ENCODE measurements at regions not wholly inside any gene's neighbourhood (a gene's known extent, or its start where the extent isn't known, plus 50 kb on each side); places are given as distances from the start of the nearest gene placed in this dataset.

- no peak for DNase-seq (ENCODE audit: low read depth in 2 of 2)
Measured at GRCh38 chr13:40247845-40248244, 418.6 kb downstream of the FOXO1 start.

GRCh38 chr13:40251343-40252032 is 415.0 kb downstream of the FOXO1 start:
- DNase-seq (ENCODE audit: low read depth in 2 of 2), result no peak

- DNase-seq (ENCODE audit: low read depth in 2 of 2), result no peak
Measured at GRCh38 chr13:40252241-40252640, 414.2 kb downstream of the FOXO1 start.

- DNase-seq (ENCODE audit: low read depth in 2 of 2), result no peak
Measured at GRCh38 chr13:40252676-40253075, 413.8 kb downstream of the FOXO1 start.

DNA sequence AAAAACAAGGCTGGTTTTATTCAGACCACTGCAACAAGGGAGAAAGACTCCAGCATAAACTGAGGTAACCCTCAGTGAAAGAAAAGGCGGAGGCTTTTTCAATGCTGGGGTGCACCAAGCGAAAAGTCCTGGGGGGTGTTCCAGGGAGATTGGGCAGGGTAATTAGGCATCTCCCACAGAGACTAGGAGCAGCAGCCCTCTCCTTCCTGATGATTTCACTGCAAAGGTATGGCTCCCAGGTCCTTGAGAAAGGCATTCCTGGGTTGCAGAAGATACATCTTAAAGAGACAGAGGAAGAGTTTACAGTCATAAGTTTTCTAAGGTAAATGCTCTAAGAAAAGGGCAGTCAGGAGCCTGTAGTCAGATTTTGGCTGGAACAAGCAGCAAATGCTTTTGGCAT is 412.0 kb downstream of the FOXO1 start:
- DNase-seq (ENCODE audit: low read depth in 2 of 2), result no peak

GRCh38 chr13:40255551-40255950 is 410.9 kb downstream of the FOXO1 start:
- no peak for DNase-seq (ENCODE audit: low read depth in 2 of 2)

DNA sequence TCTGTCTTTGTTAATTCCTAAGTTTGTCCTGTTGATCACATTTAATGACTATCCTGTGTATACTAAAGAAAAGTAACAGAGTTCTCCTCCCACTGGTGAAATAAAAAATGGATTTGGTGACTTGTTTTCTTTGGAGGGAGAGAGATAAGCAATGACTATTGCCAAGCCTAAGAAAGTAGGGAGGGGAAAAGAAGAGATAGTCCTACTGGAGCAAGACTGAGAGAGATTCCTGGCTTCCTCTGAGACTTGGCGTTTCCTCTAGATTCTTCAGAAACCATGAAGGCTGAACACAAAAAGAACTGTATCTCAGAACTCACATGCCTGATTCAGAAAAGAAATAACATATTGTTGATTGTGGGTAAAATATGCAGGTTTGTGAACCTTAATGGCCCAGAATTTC is 406.5 kb downstream of the FOXO1 start:
- no peak for DNase-seq (ENCODE audit: low read depth in 2 of 2)

DNA sequence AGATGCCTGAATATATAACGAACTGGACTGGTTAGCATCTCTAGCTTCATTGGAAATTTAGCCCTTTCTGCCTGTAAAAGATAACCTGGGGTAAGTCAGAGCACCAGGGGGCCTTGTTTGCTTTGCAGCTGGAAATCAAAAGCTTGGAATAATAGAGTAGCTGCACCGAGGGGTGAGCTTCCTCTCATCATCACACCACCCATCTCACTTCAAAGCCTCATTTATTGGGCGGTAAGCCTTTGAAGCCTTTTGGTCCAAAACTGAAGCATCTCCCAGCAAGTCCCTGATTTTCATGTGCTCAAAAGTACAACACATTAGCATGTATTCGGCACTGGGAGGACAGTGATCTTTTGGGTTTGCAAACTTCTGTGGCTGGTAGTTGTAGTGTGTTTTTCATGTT is 405.1 kb downstream of the FOXO1 start:
- DNase-seq (ENCODE audit: low read depth in 2 of 2), result no peak

- DNase-seq (ENCODE audit: low read depth in 2 of 2), result no peak
Measured at GRCh38 chr13:40261947-40262346, 404.5 kb downstream of the FOXO1 start.

DNA sequence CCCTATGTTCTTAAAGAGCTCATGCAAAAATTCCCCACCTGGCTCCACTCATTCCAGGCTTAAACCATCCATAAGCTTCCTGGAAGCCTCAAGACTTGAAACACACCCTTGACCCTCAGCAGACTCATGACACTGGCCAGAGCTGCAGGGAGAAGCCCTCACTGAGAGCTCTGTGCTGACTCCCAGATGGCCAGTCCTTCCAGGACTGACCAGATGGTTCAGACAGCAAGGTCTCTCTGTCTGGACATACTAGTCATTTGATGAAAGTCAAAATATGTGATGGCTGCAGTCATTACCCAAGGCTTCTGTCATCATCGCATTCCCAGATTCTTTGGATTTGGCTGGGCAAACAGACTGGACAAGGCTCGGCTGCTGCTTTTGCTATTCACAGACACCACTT is 397.4 kb downstream of the FOXO1 start:
- DNase-seq (ENCODE audit: low read depth in 2 of 2), result no peak

DNA sequence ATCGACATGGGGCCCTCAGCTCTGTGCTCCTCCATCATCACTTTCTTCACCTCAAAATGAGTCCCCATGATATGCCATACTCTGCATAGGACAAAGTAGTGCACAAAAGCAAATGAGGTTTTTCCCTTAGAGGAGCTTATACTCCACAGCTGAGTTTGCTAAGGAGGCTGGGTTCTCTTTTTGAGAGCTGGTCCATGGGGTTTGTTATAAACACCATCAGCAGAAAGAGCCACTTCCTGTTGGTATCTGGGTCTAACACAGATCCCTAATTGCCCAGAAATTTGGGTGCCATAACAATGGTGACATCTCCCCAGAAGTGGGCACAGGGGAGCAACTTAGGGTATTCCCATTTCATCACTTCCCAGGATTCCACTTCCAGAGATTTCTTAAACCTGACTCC is 395.7 kb downstream of the FOXO1 start:
- no peak for DNase-seq (ENCODE audit: low read depth in 2 of 2)

- no peak for DNase-seq (ENCODE audit: low read depth in 2 of 2)
Measured at GRCh38 chr13:40271271-40271885, 395.1 kb downstream of the FOXO1 start.

DNA sequence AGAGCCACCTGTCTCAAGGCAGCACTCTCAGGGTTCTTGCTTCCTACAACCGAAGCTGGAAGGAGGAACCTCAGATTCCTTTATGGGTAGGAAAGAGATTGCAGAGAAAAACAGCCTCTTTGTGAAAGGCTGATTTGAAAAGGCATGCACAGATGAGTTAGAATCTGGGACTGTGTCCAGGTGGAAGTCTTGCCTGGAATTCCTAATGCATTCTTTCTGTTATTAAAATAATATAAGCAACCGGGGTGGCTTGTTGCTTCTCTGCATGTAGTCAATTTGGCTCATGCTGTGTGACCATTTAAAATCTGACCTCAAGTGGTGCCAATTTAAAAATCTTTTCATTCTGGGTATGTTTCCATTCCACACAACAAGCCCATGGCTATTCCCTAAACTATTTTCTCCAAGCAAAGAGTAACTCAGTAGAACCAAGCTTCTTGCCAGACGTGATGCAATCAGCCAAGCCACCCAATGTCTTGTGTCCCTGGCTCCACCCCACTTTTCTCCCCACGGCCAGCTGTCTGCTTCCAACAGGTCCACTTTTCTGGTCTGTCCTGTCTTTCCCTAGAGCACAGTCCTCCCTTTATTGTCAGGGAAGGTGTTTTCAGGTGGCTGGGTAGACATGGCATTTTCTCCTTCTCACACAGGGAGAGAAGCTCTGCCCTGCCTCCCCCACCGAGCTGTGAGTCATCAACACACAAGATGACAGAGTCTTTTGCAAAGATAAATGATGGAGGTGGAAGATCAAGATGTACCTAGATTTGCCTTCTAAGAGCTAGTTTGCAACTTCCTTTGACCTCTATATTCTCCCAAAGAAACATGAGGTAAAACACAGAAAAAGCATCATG is 394.3 kb downstream of the FOXO1 start:
- peak in 1 of 2 donors; percentile 38 for DNase-seq (ENCODE audit: low read depth in 2 of 2)

DNA sequence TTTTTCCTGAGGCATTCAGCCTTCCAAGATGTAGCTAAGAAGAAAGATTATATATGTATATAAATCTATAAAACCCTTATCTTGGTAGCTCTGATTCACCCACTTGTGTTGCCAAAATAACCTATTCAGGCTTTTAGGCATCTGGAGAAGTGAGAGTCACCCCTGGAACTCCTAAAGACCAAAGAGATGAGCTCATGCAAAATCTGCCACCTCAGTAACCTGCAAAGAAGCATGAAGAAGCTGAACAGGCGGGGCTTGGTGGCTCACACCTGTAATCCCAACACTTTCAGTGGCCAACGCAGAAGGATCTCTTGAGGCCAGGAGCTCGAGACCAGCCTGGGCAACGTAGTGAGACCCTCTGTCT is 393.7 kb downstream of the FOXO1 start:
- no peak for DNase-seq (ENCODE audit: low read depth in 2 of 2)

DNA sequence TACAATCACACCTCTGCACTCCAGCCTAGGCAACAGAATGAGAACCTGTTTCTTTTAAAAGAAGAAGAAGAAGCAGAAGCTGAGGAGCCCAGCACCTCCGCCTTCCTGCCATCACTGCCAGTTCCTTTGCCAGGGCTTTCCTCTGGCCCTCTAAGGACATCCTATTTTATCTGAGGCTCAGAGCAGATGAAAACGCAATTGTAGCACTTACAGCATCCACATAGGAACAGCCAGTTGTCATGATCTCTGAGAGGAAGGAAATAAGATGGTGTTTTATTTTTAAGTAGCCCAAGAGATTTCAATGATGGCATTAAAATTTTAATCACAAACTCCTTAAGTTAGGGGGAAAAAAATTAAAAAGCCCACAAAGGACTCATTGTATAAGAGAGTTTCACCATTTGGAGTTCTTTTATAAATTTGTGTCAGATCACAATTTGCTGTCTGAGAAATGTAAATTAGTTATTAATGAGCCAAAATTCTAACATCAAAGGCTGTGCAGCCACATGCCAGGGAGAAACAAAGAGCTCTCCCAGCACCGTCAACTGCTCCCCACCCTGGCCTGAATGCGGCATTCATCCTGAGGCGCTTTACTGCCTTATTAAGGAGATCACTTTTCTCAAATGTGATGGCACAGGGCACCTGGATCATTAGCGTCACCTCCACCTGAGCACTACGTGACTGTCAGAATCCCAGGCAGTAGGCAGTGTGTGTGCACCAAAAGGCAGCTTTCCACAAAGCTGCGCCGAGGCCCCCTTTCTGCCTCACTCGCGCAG is 393.0 kb downstream of the FOXO1 start:
- no peak for DNase-seq (ENCODE audit: low read depth in 2 of 2)

- DNase-seq (ENCODE audit: low read depth in 2 of 2), result no peak
Measured at GRCh38 chr13:40274103-40274502, 392.3 kb downstream of the FOXO1 start.

DNA sequence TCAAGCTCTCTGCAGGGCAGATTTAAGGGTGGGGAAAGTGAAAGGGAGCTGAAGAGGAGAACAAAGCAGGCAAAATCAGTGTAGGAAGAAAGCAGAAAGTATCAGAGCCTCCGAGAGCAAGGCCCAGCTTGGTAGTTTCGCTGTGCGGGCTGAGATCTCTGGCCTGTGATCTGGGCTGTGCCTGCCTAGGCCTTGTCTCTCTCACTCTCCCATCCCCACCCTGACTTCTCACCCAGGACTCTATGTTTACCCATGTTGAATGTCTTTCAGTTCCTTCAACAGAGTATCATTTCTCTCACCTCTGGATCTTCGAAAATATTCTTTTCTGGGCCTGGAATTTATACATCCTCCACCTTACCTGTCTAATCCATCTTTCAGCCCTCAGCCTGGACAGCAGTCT is 391.3 kb downstream of the FOXO1 start:
- DNase-seq (ENCODE audit: low read depth in 2 of 2), result no peak

GRCh38 chr13:40275636-40276035 is 390.8 kb downstream of the FOXO1 start:
- DNase-seq (ENCODE audit: low read depth in 2 of 2), result no peak

- DNase-seq (ENCODE audit: low read depth in 2 of 2), result no peak
Measured at GRCh38 chr13:40283666-40284065, 382.8 kb downstream of the FOXO1 start.

DNA sequence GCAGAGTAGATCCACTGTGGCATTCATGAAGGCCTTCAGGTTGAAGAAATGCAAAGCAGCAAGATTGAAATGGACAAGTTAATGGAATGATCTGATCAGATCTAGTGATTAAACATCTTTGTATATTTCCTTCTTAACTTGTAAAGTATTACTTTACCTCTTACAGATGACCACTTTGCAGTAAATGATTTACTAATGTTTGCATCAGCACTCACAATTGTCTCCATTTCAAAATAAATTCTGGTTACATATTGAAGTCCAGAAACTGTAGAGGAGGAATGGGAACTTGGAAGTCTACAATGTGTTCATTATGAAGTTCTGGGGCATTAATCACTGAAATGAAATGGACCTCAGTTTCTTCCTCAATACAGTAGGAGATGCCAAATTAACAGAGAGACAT is 380.8 kb downstream of the FOXO1 start:
- DNase-seq (ENCODE audit: low read depth in 2 of 2), result no peak

GRCh38 chr13:40287428-40287827 is 379.0 kb downstream of the FOXO1 start:
- no peak for DNase-seq (ENCODE audit: low read depth in 2 of 2)

- no peak for DNase-seq (ENCODE audit: low read depth in 2 of 2)
Measured at GRCh38 chr13:40288259-40288658, 378.2 kb downstream of the FOXO1 start.

Data from stimulated activated CD8-positive, alpha-beta memory T cell treated with anti-CD3 and anti-CD28 coated beads, Interleukin-2, amount 100 ng/mL, for 48 hours (primary cell).